ENCODE measurements at regions not wholly inside any gene's neighbourhood (a gene's known extent, or its start where the extent isn't known, plus 50 kb on each side); places are given as distances from the start of the nearest gene placed in this dataset.

DNA sequence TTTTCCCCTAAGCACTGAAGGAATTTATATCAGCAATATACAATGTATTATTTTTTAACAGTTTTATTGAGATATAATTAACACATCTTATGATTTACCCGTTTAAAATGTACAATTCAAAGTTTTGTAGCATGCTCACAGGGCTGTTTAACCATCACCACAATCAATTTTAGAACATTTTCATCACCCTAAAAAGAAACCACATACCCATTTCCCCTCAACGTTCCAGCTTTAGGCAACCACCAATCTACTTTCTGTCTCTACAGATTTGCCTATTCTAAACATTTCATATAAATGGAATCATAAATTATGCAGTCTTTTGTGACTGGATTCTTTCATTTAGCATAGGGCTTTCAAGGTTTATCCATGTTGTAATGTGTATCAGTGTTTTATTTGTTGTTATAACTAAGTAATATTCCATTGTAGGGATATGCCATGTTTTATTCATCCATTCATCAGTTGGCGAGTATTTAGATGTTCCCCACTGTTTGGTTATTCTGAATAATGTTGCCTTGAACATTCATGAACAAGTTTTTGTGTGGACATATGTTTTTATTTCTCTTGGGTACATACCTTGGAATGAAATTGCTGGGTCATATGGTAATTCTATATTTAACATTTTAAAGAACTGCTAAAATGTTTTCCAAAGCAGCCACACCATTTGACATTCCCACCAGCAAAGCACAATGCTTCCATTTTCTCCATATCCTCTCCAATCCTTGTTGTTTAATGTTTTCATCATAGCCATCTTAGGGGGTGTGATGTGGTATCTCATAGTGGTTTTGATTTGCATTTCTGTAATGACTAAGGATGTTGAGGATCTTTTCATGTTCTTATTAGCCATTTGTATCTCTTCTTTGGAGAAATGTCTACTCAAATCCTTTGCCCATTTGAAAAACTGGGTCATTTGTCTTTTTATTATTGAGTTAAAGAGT, 188.5 kb downstream of the TM2D1 start (continued):
- TF ChIP-seq, protein P1, sequence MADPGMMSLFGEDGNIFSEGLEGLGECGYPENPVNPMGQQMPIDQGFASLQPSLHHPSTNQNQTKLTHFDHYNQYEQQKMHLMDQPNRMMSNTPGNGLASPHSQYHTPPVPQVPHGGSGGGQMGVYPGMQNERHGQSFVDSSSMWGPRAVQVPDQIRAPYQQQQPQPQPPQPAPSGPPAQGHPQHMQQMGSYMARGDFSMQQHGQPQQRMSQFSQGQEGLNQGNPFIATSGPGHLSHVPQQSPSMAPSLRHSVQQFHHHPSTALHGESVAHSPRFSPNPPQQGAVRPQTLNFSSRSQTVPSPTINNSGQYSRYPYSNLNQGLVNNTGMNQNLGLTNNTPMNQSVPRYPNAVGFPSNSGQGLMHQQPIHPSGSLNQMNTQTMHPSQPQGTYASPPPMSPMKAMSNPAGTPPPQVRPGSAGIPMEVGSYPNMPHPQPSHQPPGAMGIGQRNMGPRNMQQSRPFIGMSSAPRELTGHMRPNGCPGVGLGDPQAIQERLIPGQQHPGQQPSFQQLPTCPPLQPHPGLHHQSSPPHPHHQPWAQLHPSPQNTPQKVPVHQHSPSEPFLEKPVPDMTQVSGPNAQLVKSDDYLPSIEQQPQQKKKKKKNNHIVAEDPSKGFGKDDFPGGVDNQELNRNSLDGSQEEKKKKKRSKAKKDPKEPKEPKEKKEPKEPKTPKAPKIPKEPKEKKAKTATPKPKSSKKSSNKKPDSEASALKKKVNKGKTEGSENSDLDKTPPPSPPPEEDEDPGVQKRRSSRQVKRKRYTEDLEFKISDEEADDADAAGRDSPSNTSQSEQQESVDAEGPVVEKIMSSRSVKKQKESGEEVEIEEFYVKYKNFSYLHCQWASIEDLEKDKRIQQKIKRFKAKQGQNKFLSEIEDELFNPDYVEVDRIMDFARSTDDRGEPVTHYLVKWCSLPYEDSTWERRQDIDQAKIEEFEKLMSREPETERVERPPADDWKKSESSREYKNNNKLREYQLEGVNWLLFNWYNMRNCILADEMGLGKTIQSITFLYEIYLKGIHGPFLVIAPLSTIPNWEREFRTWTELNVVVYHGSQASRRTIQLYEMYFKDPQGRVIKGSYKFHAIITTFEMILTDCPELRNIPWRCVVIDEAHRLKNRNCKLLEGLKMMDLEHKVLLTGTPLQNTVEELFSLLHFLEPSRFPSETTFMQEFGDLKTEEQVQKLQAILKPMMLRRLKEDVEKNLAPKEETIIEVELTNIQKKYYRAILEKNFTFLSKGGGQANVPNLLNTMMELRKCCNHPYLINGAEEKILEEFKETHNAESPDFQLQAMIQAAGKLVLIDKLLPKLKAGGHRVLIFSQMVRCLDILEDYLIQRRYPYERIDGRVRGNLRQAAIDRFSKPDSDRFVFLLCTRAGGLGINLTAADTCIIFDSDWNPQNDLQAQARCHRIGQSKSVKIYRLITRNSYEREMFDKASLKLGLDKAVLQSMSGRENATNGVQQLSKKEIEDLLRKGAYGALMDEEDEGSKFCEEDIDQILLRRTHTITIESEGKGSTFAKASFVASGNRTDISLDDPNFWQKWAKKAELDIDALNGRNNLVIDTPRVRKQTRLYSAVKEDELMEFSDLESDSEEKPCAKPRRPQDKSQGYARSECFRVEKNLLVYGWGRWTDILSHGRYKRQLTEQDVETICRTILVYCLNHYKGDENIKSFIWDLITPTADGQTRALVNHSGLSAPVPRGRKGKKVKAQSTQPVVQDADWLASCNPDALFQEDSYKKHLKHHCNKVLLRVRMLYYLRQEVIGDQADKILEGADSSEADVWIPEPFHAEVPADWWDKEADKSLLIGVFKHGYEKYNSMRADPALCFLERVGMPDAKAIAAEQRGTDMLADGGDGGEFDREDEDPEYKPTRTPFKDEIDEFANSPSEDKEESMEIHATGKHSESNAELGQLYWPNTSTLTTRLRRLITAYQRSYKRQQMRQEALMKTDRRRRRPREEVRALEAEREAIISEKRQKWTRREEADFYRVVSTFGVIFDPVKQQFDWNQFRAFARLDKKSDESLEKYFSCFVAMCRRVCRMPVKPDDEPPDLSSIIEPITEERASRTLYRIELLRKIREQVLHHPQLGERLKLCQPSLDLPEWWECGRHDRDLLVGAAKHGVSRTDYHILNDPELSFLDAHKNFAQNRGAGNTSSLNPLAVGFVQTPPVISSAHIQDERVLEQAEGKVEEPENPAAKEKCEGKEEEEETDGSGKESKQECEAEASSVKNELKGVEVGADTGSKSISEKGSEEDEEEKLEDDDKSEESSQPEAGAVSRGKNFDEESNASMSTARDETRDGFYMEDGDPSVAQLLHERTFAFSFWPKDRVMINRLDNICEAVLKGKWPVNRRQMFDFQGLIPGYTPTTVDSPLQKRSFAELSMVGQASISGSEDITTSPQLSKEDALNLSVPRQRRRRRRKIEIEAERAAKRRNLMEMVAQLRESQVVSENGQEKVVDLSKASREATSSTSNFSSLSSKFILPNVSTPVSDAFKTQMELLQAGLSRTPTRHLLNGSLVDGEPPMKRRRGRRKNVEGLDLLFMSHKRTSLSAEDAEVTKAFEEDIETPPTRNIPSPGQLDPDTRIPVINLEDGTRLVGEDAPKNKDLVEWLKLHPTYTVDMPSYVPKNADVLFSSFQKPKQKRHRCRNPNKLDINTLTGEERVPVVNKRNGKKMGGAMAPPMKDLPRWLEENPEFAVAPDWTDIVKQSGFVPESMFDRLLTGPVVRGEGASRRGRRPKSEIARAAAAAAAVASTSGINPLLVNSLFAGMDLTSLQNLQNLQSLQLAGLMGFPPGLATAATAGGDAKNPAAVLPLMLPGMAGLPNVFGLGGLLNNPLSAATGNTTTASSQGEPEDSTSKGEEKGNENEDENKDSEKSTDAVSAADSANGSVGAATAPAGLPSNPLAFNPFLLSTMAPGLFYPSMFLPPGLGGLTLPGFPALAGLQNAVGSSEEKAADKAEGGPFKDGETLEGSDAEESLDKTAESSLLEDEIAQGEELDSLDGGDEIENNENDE (IDR thresholded peaks at IDR 0.05; ENCODE audit: insufficient replicate concordance, low read length) = no peak
